GM18508 (cell line): ENCODE measurements at regions not wholly inside any gene's neighbourhood (a gene's known extent, or its start where the extent isn't known, plus 50 kb on each side); places are given as distances from the start of the nearest gene placed in this dataset.
"Not testable (repeated sequence)": the region's sequence is repeated elsewhere in the genome, so short reads cannot be mapped to it uniquely, and the experiment has no call there.

Experiments
- ATAC-seq: cut with Tn5 transposase; IDR thresholded peaks from one replicate; pipeline ENCODE4 v1.9.1; 2021; ENCODE audit warnings: moderate number of reproducible peaks; ENCODE audit not compliant: insufficient read depth, unreplicated experiment

DNA sequence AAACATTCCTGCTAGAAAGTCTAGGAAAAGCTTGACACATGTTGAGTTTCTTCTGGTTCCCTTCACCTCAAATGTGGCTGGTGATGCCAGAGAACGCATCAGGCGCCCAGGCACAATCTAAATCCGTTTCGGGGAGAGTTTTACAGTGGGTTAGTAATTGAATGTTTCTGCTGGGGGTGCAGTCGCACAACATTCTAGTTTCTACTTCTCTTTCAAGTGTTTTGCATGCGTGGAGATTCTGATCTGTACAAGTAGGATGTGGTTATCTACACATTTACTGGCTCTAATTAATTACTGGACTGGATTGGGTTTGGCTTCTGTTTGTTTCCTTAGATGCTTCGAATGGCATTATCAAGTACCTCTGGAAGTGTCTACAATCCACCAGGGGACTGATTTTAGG lies 173.8 kb downstream of the TMEM26 start:
- ATAC-seq: peak; percentile 94

- no peak for ATAC-seq
These were observed 174.6 kb downstream of the TMEM26 start for GRCh38 chr10:61278556-61278955.

GRCh38 chr10:61272781-61273180 lies 180.4 kb downstream of the TMEM26 start:
- no peak for ATAC-seq

- ATAC-seq: no peak
These were observed 181.9 kb downstream of the TMEM26 start for GRCh38 chr10:61271127-61271780.

DNA sequence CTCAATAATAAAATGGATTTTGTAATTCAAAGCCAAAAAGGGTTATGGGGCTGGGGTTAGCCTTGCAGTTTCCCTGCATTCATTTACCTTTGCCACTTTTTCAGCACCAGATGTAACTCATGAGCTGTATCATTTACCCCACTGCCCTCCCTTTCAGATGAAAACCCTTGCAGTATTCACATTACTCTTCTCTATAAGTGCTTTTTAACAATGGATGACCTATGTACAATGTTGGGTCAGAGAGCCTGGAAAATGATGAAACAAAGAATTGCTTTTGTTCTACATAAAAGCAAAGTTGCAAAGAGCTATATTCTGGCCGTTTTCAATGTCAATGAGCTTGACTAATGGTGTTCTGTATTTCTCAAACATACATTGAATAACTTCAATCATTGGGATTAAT lies 189.7 kb downstream of the TMEM26 start:
- no peak for ATAC-seq

- ATAC-seq: no peak
These were observed 190.5 kb downstream of the TMEM26 start for GRCh38 chr10:61262486-61263261.

DNA sequence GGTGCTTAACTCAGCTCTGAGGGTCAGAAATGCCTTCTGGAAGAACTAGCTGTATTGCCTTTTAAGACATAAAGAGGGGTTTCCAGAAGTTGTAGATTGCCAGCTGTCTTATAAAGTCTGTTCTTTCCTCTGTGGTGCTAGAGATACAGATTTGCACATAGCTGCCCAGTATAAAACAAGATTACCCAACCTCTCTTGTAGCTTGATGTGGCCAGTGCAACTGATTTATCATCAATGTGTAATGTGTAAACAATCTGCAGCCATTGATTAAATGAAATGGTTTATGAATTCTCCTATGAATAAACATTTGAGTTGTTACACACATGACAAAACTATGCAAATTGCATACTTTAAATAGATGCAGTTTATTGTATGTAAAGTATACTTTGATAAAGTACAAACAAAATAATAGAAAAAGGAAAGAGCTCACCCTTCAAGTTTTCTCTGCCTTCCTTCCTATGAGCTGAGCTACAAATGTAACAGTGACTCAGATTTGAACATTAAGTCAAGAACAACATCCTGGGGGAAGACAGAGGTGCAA lies 195.2 kb downstream of the TMEM26 start:
- ATAC-seq: no peak

- ATAC-seq: no peak
These were observed 196.0 kb downstream of the TMEM26 start for GRCh38 chr10:61257136-61257535.

GRCh38 chr10:61252326-61252725 lies 200.9 kb downstream of the TMEM26 start:
- ATAC-seq: not testable (repeated sequence)

DNA sequence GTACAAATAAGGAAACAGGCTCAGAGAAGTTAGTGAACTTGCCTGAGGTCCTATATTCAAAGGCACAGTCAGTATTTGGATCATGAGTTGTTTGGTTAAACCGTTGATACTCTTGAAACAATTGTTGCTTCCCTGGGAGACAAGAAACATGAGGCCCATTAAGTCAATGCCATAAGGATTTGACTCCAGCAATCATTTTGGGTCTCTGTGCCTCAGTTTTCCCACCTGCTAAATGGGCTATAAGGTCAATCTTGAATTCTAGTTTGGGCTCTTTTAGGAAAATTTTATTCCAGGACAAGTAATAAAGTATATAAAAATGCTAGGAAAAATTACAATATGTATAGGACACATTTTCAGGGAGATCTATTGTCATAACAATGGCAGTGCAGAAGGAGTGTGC lies 202.1 kb downstream of the TMEM26 start:
- ATAC-seq: no peak

- ATAC-seq: no peak
These were observed 203.1 kb downstream of the TMEM26 start for GRCh38 chr10:61250131-61250530.

GRCh38 chr10:61248013-61248412 lies 205.2 kb downstream of the TMEM26 start:
- no peak for ATAC-seq

DNA sequence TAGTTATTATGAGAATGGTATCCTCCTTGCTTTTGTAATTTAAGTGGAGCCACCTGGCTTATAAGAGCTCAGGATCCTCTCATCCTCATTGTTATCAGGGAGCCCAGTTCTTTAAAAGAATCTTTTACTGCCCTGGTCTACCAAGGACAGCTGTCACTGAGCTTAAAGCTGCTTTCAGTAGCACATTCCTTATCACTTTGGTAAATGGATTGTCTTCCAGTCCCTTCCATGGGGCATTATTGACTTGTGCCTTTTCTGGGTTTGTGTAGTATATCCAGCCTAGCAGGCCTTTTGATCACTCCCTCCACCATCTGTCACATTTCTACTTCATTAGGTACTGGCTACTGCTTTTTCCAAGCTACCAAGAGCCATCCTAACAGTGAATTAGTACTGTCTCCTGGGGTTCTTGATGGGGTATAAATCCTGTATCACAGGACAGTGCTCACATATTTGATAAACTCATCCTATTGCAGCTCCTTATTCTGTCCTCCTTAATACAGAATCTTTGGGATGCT lies 208.9 kb downstream of the TMEM26 start:
- ATAC-seq: no peak

- no peak for ATAC-seq
These were observed 220.4 kb downstream of the TMEM26 start for GRCh38 chr10:61232780-61233179.

- ATAC-seq: no peak
These were observed 227.2 kb downstream of the TMEM26 start for GRCh38 chr10:61225939-61226338.

DNA sequence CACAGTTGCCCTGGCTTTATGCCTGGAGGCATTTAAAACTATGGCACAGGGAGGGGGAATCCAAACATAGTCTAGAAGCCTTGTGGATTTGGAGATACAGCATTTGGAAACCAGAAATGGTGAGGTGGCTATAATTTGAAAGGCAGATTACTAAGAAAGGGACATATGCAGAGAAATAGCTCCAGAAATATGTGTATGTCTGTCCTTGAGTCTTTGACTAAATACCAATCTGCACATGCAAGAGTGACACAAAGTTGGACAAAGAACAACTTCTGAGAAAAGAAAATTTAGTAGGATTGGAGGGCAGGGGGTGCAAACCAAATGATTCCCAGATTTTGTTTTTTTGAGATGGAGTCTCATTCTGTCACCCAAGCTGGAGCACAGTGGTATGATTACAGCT lies 229.6 kb downstream of the TMEM26 start:
- no peak for ATAC-seq

GRCh38 chr10:61219696-61220095 lies 233.5 kb downstream of the TMEM26 start:
- no peak for ATAC-seq

GRCh38 chr10:61217851-61218565 lies 235.2 kb downstream of the TMEM26 start:
- ATAC-seq: no peak

GRCh38 chr10:61215246-61215645 lies 237.9 kb downstream of the TMEM26 start:
- ATAC-seq: no peak

DNA sequence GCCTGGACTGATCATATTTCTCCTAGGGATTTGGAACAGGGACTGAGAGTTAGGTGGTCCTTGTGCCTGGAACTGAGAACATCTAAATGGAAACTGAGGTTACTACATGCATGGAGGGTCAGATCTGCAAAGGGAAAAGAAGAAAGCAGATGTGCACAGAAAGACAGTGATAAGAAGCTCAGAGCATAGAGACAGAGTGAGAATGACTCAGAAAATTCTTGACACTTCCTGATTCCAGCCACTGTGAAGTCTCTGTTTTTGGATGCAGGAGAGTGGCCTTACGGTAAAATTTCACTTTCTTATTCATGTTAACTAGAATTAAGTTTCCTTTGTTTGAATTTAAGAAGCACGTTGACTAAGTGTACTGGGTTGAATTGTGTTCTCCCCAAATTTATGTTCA lies 241.7 kb downstream of the TMEM26 start:
- no peak for ATAC-seq

DNA sequence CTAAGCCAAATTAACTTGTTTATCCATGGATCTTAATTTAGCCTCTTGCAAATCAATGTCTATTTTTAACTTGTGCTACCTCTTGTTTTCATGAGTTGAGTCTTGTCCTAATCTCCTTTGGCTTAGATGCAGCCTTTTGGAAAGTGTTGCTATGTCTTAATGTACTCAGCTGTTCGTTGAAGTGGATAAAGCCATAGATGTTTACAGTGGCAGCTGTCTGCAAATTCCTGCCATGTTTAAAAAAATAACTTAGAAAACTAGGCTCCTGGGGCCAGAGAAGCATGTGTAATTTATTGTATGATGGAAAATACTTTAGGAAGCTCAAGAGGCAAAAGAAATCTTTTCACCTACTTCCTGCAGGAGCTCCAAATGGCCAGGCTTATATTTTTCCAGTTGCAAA lies 253.1 kb upstream of the RHOBTB1 start:
- ATAC-seq: no peak
